GOT3 (cell line): ENCODE measurements at regions not wholly inside any gene's neighbourhood (a gene's known extent, or its start where the extent isn't known, plus 50 kb on each side); places are given as distances from the start of the nearest gene placed in this dataset.

Source experiments
- DNase-seq: peaks from one replicate; lab custom pipeline; 2025; ENCODE audit warnings: mixed read lengths; lab: John Stamatoyannopoulos, UW

- DNase-seq, result no peak
Measured at GRCh38 chr7:32428546-32428945, 61.6 kb downstream of the LSM5 start.

- no peak for DNase-seq
Measured at GRCh38 chr7:32427769-32428291, 62.4 kb downstream of the LSM5 start.

GRCh38 chr7:32416846-32417245, 73.3 kb downstream of the LSM5 start:
- no peak for DNase-seq

GRCh38 chr7:32415936-32416335, 74.2 kb downstream of the LSM5 start:
- DNase-seq, result no peak

GRCh38 chr7:32415519-32415918, 74.7 kb downstream of the LSM5 start:
- DNase-seq, result no peak

- DNase-seq, result no peak
Measured at GRCh38 chr7:32412471-32412870, 77.7 kb downstream of the LSM5 start.

GRCh38 chr7:32410545-32410944, 79.6 kb downstream of the LSM5 start:
- DNase-seq, result no peak

GRCh38 chr7:32406386-32406785, 83.8 kb downstream of the LSM5 start:
- DNase-seq, result no peak

GRCh38 chr7:32403463-32404229, 86.5 kb downstream of the LSM5 start:
- DNase-seq, result no peak

GRCh38 chr7:32400676-32401075, 89.5 kb downstream of the LSM5 start:
- no peak for DNase-seq

GRCh38 chr7:32399311-32399710, 90.9 kb downstream of the LSM5 start:
- DNase-seq, result no peak

- DNase-seq, result no peak
Measured at GRCh38 chr7:32395168-32395567, 95.0 kb downstream of the LSM5 start.

GRCh38 chr7:32393861-32394260, 96.3 kb downstream of the LSM5 start:
- DNase-seq, result no peak

GRCh38 chr7:32390210-32390609, 100.0 kb downstream of the LSM5 start:
- DNase-seq, result no peak

- no peak for DNase-seq
Measured at GRCh38 chr7:32385316-32385956, 104.7 kb downstream of the LSM5 start.

- DNase-seq, result no peak
Measured at GRCh38 chr7:32381024-32381601, 109.1 kb downstream of the LSM5 start.

- no peak for DNase-seq
Measured at GRCh38 chr7:32379510-32380112, 110.6 kb downstream of the LSM5 start.

GRCh38 chr7:32378988-32379387, 111.2 kb downstream of the LSM5 start:
- DNase-seq, result no peak

GRCh38 chr7:32364581-32364980, 125.6 kb downstream of the LSM5 start:
- no peak for DNase-seq

GRCh38 chr7:32360127-32360526, 130.1 kb downstream of the LSM5 start:
- no peak for DNase-seq

- DNase-seq, result no peak
Measured at GRCh38 chr7:32357535-32358277, 132.5 kb downstream of the LSM5 start.

- DNase-seq, result no peak
Measured at GRCh38 chr7:32347244-32347828, 142.8 kb downstream of the LSM5 start.
